ENCODE measurements at regions not wholly inside any gene's neighbourhood (a gene's known extent, or its start where the extent isn't known, plus 50 kb on each side); places are given as distances from the start of the nearest gene placed in this dataset.
"Not testable (repeated sequence)": the region's sequence is repeated elsewhere in the genome, so short reads cannot be mapped to it uniquely, and the experiment has no call there.

DNA sequence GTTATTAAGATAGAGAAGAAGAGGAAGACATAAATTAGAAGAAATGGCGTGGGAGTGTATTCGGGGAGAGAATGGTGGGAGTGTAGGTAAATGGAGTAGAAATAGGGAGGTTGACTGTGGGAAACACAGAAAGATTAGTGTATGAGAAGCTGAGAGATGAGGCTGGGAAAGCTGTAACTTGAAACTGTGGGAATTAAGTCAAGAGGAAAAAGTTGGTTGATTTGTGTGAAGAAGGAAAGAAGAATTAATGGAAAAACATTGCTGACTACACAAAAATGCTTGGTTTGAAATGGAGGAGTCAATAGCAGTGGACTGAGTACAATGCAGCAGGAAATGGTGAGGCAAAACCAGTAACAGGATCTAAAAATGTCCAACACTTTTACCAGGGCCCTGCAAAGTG lies 448.3 kb downstream of the PTPRC start:
- ATAC-seq (ENCODE audit: low read depth) (no peak), DNase-seq (ENCODE audit: low spot score in 2 of 2) (no peak)
- Mint-ChIP-seq H3K9me3 (peaks cover 4% of the 10 kb centered on the region), H3K27ac (peak overlapping the region; percentile 7), H3K36me3 (peaks cover 2% of the 10 kb centered on the region), H3K4me1 (peaks cover 17% of the 10 kb centered on the region), H3K4me3 (no peak overlapping the region), H3K27me3 (no peaks in the 10 kb centered on the region)

DNA sequence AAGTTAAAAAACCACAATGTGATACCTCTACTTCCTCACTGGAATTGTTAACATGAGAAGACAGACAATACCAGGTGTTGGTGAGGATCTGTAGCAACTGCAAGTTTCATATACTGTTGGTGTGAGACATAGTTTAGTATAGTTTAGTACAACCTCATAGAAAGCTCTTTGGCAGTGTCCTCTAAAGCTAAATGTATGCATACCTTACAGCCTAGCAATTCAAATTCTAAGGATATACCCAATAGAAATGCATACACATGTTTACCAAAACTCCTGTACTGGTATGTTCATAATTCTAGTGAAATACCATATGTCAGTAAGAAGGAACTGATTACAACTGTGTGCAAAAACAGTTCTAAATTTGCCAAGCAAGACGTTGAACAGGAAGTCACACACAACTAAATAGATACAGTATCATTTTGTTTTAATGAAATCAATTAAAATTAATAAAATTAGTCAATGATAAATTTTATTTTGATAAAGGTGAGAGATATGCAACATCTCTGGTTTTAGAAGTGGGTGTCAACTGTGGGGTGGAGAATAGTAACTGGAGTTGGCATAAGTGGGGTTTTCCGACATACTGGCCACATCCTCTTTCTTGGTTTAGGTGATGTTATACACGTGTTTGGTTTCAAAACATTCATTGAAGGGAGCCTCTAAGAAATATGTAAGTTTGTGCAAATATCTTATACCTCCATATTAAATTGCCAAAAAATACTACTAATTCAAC lies 450.7 kb downstream of the PTPRC start:
- DNase-seq (ENCODE audit: low spot score in 2 of 2) (peak in 1 of 2 donors; percentile 43), ATAC-seq (ENCODE audit: low read depth) (peak; percentile 97)
- Mint-ChIP-seq H3K4me1 (peaks cover 17% of the 10 kb centered on the region), H3K36me3 (peaks cover 2% of the 10 kb centered on the region), H3K27ac (peak overlapping the region; percentile 74), H3K27me3 (no peaks in the 10 kb centered on the region), H3K9me3 (peaks cover 4% of the 10 kb centered on the region), H3K4me3 (no peak overlapping the region)

DNA sequence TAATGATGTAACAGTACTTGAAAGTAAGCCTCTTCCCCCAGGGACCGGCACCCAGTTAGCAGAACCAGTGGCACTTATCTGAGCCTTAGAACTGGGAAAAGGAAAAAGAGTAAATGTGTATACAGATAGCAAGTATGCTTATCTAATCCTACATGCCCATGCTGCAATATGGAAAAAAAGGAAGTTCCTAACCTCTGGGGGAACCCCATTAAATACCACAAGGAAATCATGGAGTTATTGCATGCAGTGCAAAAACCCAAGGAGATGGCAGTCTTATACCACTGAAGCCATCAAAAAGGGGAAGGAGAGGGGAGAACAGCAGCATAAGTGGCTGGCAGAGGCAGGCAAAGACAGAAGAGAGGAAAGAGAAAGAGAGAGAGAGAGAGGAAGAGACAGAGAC lies 456.8 kb downstream of the PTPRC start:
- ATAC-seq (ENCODE audit: low read depth); H3K9me3 Mint-ChIP-seq; H3K4me3 Mint-ChIP-seq; H3K27me3 Mint-ChIP-seq; DNase-seq (ENCODE audit: low spot score in 2 of 2); H3K36me3 Mint-ChIP-seq: not testable (repeated sequence)
- Mint-ChIP-seq H3K4me1 (peaks cover 10% of the 10 kb centered on the region), H3K27ac (peak overlapping the region; percentile 4)

DNA sequence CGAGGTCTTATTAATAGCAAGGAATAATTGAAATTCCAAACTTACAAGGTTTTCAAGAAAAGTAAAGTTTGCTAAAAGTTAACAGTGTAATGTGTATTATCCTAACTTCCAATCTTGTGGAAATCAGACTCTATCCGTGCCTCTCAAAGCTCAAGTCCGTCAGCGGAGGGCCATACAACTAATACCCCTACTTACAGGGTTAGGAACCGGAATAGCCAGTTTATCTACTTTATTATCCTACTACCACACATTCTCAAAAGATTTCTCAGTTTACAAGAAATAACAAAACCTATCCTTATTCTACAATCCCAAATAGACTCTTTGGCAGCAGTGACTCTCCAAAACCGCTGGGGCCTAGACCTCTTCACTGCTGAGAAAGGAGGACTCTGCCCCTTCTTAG lies 457.8 kb downstream of the PTPRC start:
- ATAC-seq (ENCODE audit: low read depth) = no peak
- no peak for DNase-seq (ENCODE audit: low spot score in 2 of 2)
- Mint-ChIP-seq H3K9me3 (no peaks in the 10 kb centered on the region), H3K27ac (peak overlapping the region; percentile 63), H3K27me3 (peaks cover 2% of the 10 kb centered on the region), H3K4me3 (no peak overlapping the region), H3K4me1 (peaks cover 8% of the 10 kb centered on the region), H3K36me3 (no peaks in the 10 kb centered on the region)

DNA sequence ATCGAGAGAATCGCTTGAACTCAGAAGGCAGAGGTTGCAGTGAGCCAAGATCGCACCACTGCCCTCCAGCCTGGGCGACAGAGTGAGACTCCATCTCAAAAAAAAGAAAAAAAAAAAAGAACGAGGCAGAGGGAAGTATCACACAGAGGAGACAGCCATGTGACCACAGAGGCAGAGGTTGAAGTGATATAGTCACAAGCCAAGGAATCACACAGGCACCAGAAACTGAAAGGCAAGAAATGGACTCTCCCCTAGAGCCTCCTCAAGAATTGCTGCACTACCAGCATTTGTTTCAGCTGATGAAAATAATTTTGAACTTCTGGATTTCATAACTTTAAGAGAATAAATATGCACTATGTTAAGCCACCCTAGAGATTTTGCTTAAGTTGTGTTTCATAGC lies 459.6 kb downstream of the PTPRC start:
- H3K9me3 Mint-ChIP-seq = no peaks in the 10 kb centered on the region
- peak; percentile 56 for ATAC-seq (ENCODE audit: low read depth)
- peaks cover 2% of the 10 kb centered on the region for H3K27me3 Mint-ChIP-seq
- no peaks in the 10 kb centered on the region for H3K36me3 Mint-ChIP-seq
- no peak overlapping the region for H3K4me3 Mint-ChIP-seq
- DNase-seq (ENCODE audit: low spot score in 2 of 2) = no peak
- H3K4me1 Mint-ChIP-seq = peaks cover 11% of the 10 kb centered on the region
- H3K27ac Mint-ChIP-seq = no peak overlapping the region

DNA sequence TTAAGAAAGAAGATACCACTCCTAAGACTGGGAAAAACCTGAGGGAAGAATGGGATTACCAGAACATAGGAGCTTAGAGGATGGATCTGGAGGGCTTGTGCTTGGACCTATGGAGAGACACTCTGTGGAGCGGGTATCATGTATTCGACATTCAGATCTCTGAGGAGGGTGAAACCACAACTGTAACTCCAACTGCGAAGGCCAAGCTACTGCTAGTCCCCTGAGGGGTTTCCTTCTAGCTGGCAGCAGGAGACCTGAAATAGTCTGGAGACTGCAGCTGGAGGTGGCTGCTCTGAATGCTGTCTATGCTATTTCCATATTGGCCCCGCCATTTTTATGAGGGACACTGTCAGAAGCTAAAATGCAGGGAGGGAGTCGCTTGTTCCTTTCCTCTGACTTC lies 462.3 kb downstream of the PTPRC start:
- H3K4me3 Mint-ChIP-seq = no peak overlapping the region
- DNase-seq (ENCODE audit: low spot score in 2 of 2) = no peak
- H3K27me3 Mint-ChIP-seq = peaks cover 2% of the 10 kb centered on the region
- no peaks in the 10 kb centered on the region for H3K36me3 Mint-ChIP-seq
- H3K4me1 Mint-ChIP-seq = peaks cover 7% of the 10 kb centered on the region
- H3K27ac Mint-ChIP-seq = no peak overlapping the region
- no peak for ATAC-seq (ENCODE audit: low read depth)
- no peaks in the 10 kb centered on the region for H3K9me3 Mint-ChIP-seq

DNA sequence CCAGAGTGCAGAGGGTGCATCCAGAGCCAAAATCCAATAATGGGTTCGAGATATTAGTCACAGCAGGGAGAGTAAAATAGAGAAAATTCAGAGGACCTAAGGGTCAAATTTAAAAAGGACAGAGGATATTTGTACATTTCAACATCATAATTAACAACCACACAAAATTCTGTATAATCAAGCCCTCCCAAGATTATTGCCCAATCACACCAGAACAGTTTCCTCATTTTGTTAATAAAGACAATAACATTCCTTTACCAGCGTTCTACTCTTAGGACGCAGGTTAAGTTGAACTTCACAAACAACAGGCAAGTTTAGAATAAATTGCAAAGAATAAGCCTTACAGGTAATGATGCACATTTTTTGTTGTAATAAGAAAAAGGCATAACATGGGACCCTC lies 462.8 kb downstream of the PTPRC start:
- ATAC-seq (ENCODE audit: low read depth) (no peak), DNase-seq (ENCODE audit: low spot score in 2 of 2) (no peak)
- H3K9me3 Mint-ChIP-seq = peaks cover 1% of the 10 kb centered on the region
- H3K36me3 Mint-ChIP-seq = no peaks in the 10 kb centered on the region
- H3K4me3 Mint-ChIP-seq = no peak overlapping the region
- H3K27me3 Mint-ChIP-seq = peaks cover 2% of the 10 kb centered on the region
- H3K27ac Mint-ChIP-seq = no peak overlapping the region
- H3K4me1 Mint-ChIP-seq = peaks cover 7% of the 10 kb centered on the region

DNA sequence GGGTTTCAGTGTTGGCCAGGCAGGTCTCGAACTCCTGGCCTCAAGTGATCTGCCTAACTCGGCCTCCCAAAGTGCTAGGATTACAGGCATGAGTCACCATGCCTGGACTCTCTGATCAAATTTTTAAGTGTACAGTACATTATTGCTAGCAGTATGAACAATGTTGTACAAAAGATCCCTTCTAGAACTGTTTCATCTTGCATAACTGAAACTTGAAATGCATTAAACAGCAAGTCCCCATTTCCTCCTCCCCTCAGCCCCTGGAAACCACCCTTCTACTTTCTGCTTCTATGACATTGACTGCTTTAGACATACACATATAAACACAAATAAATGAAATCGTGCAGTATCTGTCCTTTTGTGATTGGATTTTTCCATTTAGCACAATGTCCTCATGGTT lies 463.4 kb downstream of the PTPRC start:
- ATAC-seq (ENCODE audit: low read depth) (peak; percentile 72), DNase-seq (ENCODE audit: low spot score in 2 of 2) (no peak)
- peaks cover 2% of the 10 kb centered on the region for H3K27me3 Mint-ChIP-seq
- H3K9me3 Mint-ChIP-seq = peaks cover 1% of the 10 kb centered on the region
- no peak overlapping the region for H3K4me3 Mint-ChIP-seq
- H3K27ac Mint-ChIP-seq = no peak overlapping the region
- peaks cover 7% of the 10 kb centered on the region for H3K4me1 Mint-ChIP-seq
- H3K36me3 Mint-ChIP-seq = no peaks in the 10 kb centered on the region

DNA sequence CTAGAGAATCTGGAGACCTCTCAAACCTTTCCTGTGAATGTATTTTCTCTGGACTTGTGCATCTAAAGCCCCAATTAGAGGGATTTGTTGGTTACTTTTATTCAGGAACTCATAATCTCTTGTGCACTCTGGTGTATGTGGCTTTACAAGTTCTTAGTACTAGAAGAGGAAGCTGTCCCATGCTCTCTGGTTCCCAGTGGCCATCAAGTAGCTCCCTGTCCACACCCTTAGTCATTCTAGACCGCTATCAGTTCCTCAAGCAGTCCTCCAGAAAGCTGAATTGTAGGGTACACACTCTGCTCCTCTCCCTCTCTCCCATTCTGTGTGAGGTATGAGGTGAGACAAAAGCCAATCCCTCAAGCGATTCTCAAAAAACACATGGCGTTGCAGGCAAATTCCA lies 470.3 kb downstream of the PTPRC start:
- no peak for DNase-seq (ENCODE audit: low spot score in 2 of 2)
- peaks cover 8% of the 10 kb centered on the region for H3K4me1 Mint-ChIP-seq
- no peaks in the 10 kb centered on the region for H3K36me3 Mint-ChIP-seq
- no peak for ATAC-seq (ENCODE audit: low read depth)
- no peak overlapping the region for H3K4me3 Mint-ChIP-seq
- H3K27ac Mint-ChIP-seq = no peak overlapping the region
- peaks cover 4% of the 10 kb centered on the region for H3K9me3 Mint-ChIP-seq
- H3K27me3 Mint-ChIP-seq = no peaks in the 10 kb centered on the region

DNA sequence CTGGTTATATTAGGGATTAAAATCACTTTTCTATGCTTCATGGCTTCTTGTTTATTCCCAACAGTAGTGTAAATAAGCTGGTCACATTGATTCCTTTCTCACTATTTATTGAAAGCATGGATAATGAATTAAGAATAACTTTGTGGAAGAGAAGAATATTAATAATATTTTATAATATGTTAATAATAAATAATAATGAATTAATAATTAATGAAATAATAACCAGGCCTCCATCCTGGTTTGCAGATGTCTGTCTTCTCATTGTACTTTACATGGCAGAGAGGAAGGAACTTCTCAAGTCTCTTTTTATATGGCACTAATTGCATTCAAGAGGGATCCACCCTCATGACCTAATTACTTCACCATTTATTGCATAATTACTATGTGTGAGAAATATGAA lies 473.5 kb downstream of the PTPRC start:
- Mint-ChIP-seq H3K27ac (no peak overlapping the region), H3K36me3 (no peaks in the 10 kb centered on the region), H3K9me3 (peaks cover 3% of the 10 kb centered on the region), H3K27me3 (no peaks in the 10 kb centered on the region), H3K4me3 (no peak overlapping the region), H3K4me1 (peaks cover 4% of the 10 kb centered on the region)
- ATAC-seq (ENCODE audit: low read depth) (no peak), DNase-seq (ENCODE audit: low spot score in 2 of 2) (no peak)

DNA sequence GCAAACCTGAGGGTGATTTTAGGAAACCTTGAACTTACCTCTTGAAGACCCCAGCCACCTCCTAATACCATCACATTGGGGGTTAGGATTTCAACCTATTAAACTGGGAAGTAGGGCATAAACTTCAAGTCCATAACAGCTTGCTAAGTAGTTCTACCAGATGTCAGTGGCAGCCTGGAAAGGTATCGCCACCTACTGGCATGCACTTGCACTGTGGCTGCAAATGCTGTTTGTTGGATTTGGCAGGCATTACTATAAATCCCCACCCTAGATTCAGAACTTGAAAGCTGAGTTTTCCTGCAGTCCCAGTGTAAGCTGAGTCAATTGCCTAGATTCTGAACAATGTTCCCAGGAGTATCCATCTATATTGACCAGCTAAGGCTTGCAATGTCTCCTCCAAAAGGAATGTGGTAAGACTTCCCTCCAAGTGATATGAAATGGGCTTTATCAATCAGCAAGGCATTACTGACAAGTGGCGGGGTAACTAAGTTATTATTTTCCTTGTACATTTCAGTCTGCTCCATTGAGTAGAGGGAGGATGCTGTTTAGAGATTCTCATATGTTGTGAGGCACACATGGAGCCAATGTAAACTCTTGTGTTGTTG lies 474.5 kb downstream of the PTPRC start:
- Mint-ChIP-seq H3K27ac (no peak overlapping the region), H3K9me3 (peaks cover 1% of the 10 kb centered on the region), H3K36me3 (no peaks in the 10 kb centered on the region), H3K27me3 (no peaks in the 10 kb centered on the region), H3K4me1 (peaks cover 4% of the 10 kb centered on the region), H3K4me3 (no peak overlapping the region)
- peak; percentile 27 to 35 for DNase-seq (ENCODE audit: low spot score in 2 of 2)
- peak; percentile 32 for ATAC-seq (ENCODE audit: low read depth)

DNA sequence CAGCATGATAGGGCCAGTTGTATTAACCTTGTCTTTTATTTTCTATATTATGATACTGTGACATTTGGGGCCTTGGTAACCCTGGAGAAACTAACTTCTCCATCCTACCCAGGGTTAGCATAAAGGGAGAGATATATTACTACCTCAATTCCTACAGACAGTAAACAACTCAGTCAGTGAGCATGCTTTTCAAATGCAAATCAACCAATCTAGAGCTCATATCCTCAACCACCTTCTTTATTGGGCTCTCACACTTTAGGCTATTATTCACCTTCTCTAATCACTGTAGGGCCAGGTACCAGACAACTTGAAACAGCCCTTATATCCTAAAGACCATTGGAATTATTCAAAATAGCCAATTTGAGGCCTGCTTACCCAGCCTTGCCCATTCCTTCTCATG lies 477.6 kb downstream of the PTPRC start:
- Mint-ChIP-seq H3K4me3 (no peak overlapping the region), H3K4me1 (peaks cover 4% of the 10 kb centered on the region), H3K27ac (no peak overlapping the region), H3K9me3 (no peaks in the 10 kb centered on the region), H3K27me3 (no peaks in the 10 kb centered on the region), H3K36me3 (no peaks in the 10 kb centered on the region)
- ATAC-seq (ENCODE audit: low read depth) (no peak), DNase-seq (ENCODE audit: low spot score in 2 of 2) (no peak)

DNA sequence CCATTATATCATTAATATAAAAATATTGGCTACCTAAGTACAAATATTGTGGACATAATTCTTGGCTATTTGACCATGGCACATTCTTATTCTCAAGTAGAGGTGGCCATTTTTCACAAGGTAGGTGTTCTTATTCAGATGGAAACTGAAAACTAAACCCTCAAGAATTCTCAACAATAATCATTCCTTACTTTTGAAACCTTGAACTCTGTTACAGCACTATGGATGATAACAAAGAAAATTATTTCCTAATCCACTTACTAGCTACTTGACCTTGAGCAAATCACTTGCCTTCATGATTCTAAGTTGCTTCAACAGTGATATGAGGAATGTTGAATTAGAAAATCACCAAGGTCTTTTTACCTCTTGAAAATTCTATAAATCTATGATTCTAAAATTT lies 482.2 kb downstream of the PTPRC start:
- Mint-ChIP-seq H3K9me3 (no peaks in the 10 kb centered on the region), H3K4me1 (no peaks in the 10 kb centered on the region)

DNA sequence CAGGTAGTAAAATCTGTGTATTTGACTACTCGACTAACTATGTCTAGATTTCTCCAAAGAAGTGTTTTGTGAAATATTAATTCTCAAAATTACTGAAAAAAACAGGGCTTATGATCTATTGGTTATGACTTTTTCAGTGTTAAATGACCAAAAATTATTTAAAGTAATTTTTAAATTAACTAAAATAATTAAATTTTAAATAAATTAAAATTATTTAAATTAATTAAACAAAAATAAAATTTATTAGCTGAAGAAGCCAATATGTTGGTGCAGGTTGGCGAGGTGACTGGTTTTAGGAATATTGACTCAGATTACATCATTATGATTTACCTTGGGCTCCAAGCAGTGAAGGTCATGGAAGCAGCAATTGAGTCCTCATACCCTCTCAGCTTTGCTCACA lies 483.2 kb downstream of the PTPRC start:
- H3K4me1 Mint-ChIP-seq = no peaks in the 10 kb centered on the region
- no peak overlapping the region for H3K27ac Mint-ChIP-seq
- no peaks in the 10 kb centered on the region for H3K9me3 Mint-ChIP-seq
- no peaks in the 10 kb centered on the region for H3K27me3 Mint-ChIP-seq
- no peaks in the 10 kb centered on the region for H3K36me3 Mint-ChIP-seq
- DNase-seq (ENCODE audit: low spot score in 2 of 2) = no peak
- no peak overlapping the region for H3K4me3 Mint-ChIP-seq
- ATAC-seq (ENCODE audit: low read depth) = no peak

More for the DNA sequence above, 482.2 kb downstream of the PTPRC start:
- Mint-ChIP-seq H3K27me3 (no peaks in the 10 kb centered on the region), H3K27ac (no peak overlapping the region), H3K36me3 (no peaks in the 10 kb centered on the region), H3K4me3 (no peak overlapping the region)
- DNase-seq (ENCODE audit: low spot score in 2 of 2) (no peak), ATAC-seq (ENCODE audit: low read depth) (no peak)

All from memory B cell (primary cell).